Left hindlimb (tissue), 1 donor: ENCODE measurements at regions not wholly inside any gene's neighbourhood (a gene's known extent, or its start where the extent isn't known, plus 50 kb on each side); places are given as distances from the start of the nearest gene placed in this dataset.

ENCODE experiments used
- DNase-seq: peaks from one replicate; pipeline ENCODE4 v3.0.0-alpha.2; 2018

- DNase-seq = no peak
These were observed 119.4 kb downstream of the MRPS6 start for GRCh38 chr21:34192646-34193285.

- DNase-seq = no peak
These were observed 122.0 kb downstream of the MRPS6 start for GRCh38 chr21:34195335-34195734.

- DNase-seq = no peak
These were observed 123.6 kb downstream of the MRPS6 start for GRCh38 chr21:34196996-34197395.

GRCh38 chr21:34197561-34197960 is 124.2 kb downstream of the MRPS6 start:
- DNase-seq = no peak

GRCh38 chr21:34198231-34199120 is 125.1 kb downstream of the MRPS6 start:
- DNase-seq = no peak

- no peak for DNase-seq
These were observed 125.9 kb downstream of the MRPS6 start for GRCh38 chr21:34199121-34199910.

- DNase-seq = no peak
These were observed 127.0 kb downstream of the MRPS6 start for GRCh38 chr21:34200288-34200905.

GRCh38 chr21:34201001-34201400 is 127.6 kb downstream of the MRPS6 start:
- DNase-seq = no peak

GRCh38 chr21:34201481-34201858 is 128.1 kb downstream of the MRPS6 start:
- no peak for DNase-seq

- peak; percentile 65 for DNase-seq
These were observed 129.4 kb downstream of the MRPS6 start for GRCh38 chr21:34202553-34203372.

GRCh38 chr21:34203851-34204420 is 130.6 kb downstream of the MRPS6 start:
- no peak for DNase-seq

GRCh38 chr21:34204481-34205439 is 131.4 kb downstream of the MRPS6 start:
- no peak for DNase-seq

GRCh38 chr21:34205811-34206571 is 132.6 kb downstream of the MRPS6 start:
- DNase-seq = no peak

- no peak for DNase-seq
These were observed 140.6 kb downstream of the MRPS6 start for GRCh38 chr21:34213959-34214358.

- no peak for DNase-seq
These were observed 142.1 kb downstream of the MRPS6 start for GRCh38 chr21:34215501-34215900.

GRCh38 chr21:34215911-34216717 is 142.7 kb downstream of the MRPS6 start:
- DNase-seq = no peak

- DNase-seq = no peak
These were observed 143.3 kb downstream of the MRPS6 start for GRCh38 chr21:34216718-34217032.

- DNase-seq = no peak
These were observed 143.9 kb downstream of the MRPS6 start for GRCh38 chr21:34217263-34217662.
